Activated CD8-positive, alpha-beta T cell treated with anti-CD3 and anti-CD28 coated beads for 36 hours (primary cell): ENCODE measurements at regions not wholly inside any gene's neighbourhood (a gene's known extent, or its start where the extent isn't known, plus 50 kb on each side); places are given as distances from the start of the nearest gene placed in this dataset.

ENCODE experiments used
- ATAC-seq: fragments of 200-7000 bp; cut with Tn5 transposase; one replicate; pipeline ENCODE4 v1.10.0; 2021; ENCODE audit warnings: mild to moderate bottlenecking, moderate library complexity
- CTCF ChIA-PET: fragments of 350-600 bp; sonication (Branson Sonifier 250); formaldehyde crosslinking; loops from one replicate; lab custom pipeline; 2021; ENCODE audit warnings: antibody characterized with exemption; lab: Charles Lee
- POLR2A ChIA-PET: fragments of 350-600 bp; sonication (Branson Sonifier 250); formaldehyde crosslinking; loops from one replicate; lab custom pipeline; 2021; ENCODE audit warnings: antibody characterized with exemption; lab: Charles Lee
- DNase-seq: peaks from one replicate; pipeline ENCODE4 v3.0.0-alpha.2; 2020
- H3K27ac Mint-ChIP-seq: one replicate; pipeline ENCODE4 v1.8.0; 2021; ENCODE audit warnings: mild to moderate bottlenecking, mixed read lengths
- H3K27me3 Mint-ChIP-seq: one replicate; pipeline ENCODE4 v1.8.0; 2021; ENCODE audit warnings: mixed read lengths
- H3K36me3 Mint-ChIP-seq: one replicate; pipeline ENCODE4 v1.8.0; 2021; ENCODE audit warnings: low read depth, mixed read lengths
- H3K4me1 Mint-ChIP-seq: one replicate; pipeline ENCODE4 v1.8.0; 2021; ENCODE audit warnings: low read depth, mixed read lengths
- H3K4me3 Mint-ChIP-seq: one replicate; pipeline ENCODE4 v1.8.0; 2021; ENCODE audit warnings: mild to moderate bottlenecking, moderate library complexity, mixed read lengths
- H3K9me3 Mint-ChIP-seq: one replicate; pipeline ENCODE4 v1.8.0; 2021; ENCODE audit warnings: mixed read lengths
- CTCF ChIP-seq: fragments of 200-600 bp; IDR thresholded peaks from one replicate; pipeline ENCODE4 v1.8.0; 2022; ENCODE audit warnings: antibody characterized with exemption, mild to moderate bottlenecking
- intact Hi-C: fragments of 100-400 bp; cut with micrococcal nuclease; formaldehyde crosslinking; loops from one replicate; pipeline ENCODE4 v1.10.0; 2022

GRCh38 chr4:160580581-160580980 is 1477.7 kb downstream of the RAPGEF2 start:
- ATAC-seq, result no peak
- no peak for DNase-seq
- Mint-ChIP-seq H3K4me3 (no peak overlapping the region), H3K9me3 (peaks cover 8% of the 10 kb centered on the region), H3K4me1 (no peaks in the 10 kb centered on the region), H3K27ac (no peak overlapping the region), H3K27me3 (no peaks in the 10 kb centered on the region), H3K36me3 (no peaks in the 10 kb centered on the region)
- CTCF ChIA-PET, result no interaction called here
- no peak for TF ChIP-seq CTCF
- intact Hi-C loops, result no loop called here
- POLR2A ChIA-PET, result no interaction called here

DNA sequence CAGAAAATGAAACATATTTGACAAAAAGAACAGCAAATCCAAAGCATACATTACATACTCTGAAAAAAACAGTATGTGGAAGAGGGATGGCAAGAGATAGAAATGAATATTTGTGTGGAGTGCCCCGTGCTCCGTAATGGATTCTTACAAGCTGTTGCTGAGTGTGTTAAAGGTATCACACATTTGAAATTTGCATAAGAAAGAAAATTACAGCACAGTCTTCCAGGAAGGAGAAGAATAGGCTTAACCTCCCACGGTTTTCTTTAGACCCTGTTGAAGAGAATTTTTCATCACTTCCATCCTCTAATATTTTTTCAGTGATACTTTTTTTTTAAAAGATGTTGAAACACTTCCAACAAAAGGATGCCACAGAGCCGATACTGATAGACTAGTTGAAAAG is 1489.4 kb downstream of the RAPGEF2 start:
- Mint-ChIP-seq H3K4me1 (no peaks in the 10 kb centered on the region), H3K4me3 (no peak overlapping the region), H3K27ac (no peak overlapping the region), H3K27me3 (no peaks in the 10 kb centered on the region), H3K9me3 (peaks cover 9% of the 10 kb centered on the region), H3K36me3 (no peaks in the 10 kb centered on the region)
- TF ChIP-seq CTCF, result no peak
- intact Hi-C loops, result no loop called here
- POLR2A ChIA-PET, result no interaction called here
- no peak for ATAC-seq
- CTCF ChIA-PET, result no interaction called here
- no peak for DNase-seq

GRCh38 chr4:160595646-160596045 is 1492.8 kb downstream of the RAPGEF2 start:
- peaks cover 5% of the 10 kb centered on the region for H3K9me3 Mint-ChIP-seq
- TF ChIP-seq CTCF, result no peak
- POLR2A ChIA-PET, result no interaction called here
- ATAC-seq, result no peak
- no peak for DNase-seq
- intact Hi-C loops, result no loop called here
- no peaks in the 10 kb centered on the region for H3K4me1 Mint-ChIP-seq
- no peak overlapping the region for H3K27ac Mint-ChIP-seq
- no peaks in the 10 kb centered on the region for H3K27me3 Mint-ChIP-seq
- CTCF ChIA-PET, result no interaction called here
- H3K36me3 Mint-ChIP-seq, result no peaks in the 10 kb centered on the region
- no peak overlapping the region for H3K4me3 Mint-ChIP-seq

GRCh38 chr4:160604541-160604940 is 1501.7 kb downstream of the RAPGEF2 start:
- no peaks in the 10 kb centered on the region for H3K36me3 Mint-ChIP-seq
- ChIA-PET POLR2A (no interaction called here), CTCF (no interaction called here)
- peaks cover 10% of the 10 kb centered on the region for H3K9me3 Mint-ChIP-seq
- TF ChIP-seq CTCF, result no peak
- intact Hi-C loops, result no loop called here
- no peak overlapping the region for H3K27ac Mint-ChIP-seq
- H3K27me3 Mint-ChIP-seq, result no peaks in the 10 kb centered on the region
- H3K4me3 Mint-ChIP-seq, result no peak overlapping the region
- no peaks in the 10 kb centered on the region for H3K4me1 Mint-ChIP-seq
- DNase-seq (no peak), ATAC-seq (no peak)

- DNase-seq (no peak), ATAC-seq (no peak)
- Mint-ChIP-seq H3K9me3 (peaks cover 10% of the 10 kb centered on the region), H3K4me3 (no peak overlapping the region), H3K4me1 (no peaks in the 10 kb centered on the region), H3K27ac (no peak overlapping the region), H3K36me3 (no peaks in the 10 kb centered on the region), H3K27me3 (no peaks in the 10 kb centered on the region)
- CTCF ChIA-PET, result no interaction called here
- no peak for TF ChIP-seq CTCF
- intact Hi-C loops, result no loop called here
- POLR2A ChIA-PET, result no interaction called here
Observed at GRCh38 chr4:160611181-160611580, 1508.3 kb downstream of the RAPGEF2 start.
